Duodenal mucosa (tissue), 2 donors: ENCODE measurements at regions not wholly inside any gene's neighbourhood (a gene's known extent, or its start where the extent isn't known, plus 50 kb on each side); places are given as distances from the start of the nearest gene placed in this dataset.

Experiments
- H3K27ac ChIP-seq: one replicate; pipeline ENCODE4 v1.7.0; 2013; ENCODE audit warnings: low read depth, low read length
- H3K27me3 ChIP-seq, 2 donors: one replicate each; pipeline ENCODE4 v1.7.0; 2013; ENCODE audit warnings: low read length in 2 of 2, control low read depth in 1 of 2; ENCODE audit not compliant: insufficient read depth in 2 of 2, control insufficient read depth in 1 of 2
- H3K36me3 ChIP-seq, 2 donors: one replicate each; pipeline ENCODE4 v1.7.0; 2013; ENCODE audit warnings: low read length in 2 of 2, control low read depth in 1 of 2; ENCODE audit not compliant: insufficient read depth in 2 of 2, control insufficient read depth in 1 of 2
- H3K4me1 ChIP-seq, 2 donors: one replicate each; pipeline ENCODE4 v1.7.0; 2013; ENCODE audit warnings: low read length in 2 of 2, control low read depth in 1 of 2; ENCODE audit not compliant: insufficient read depth in 2 of 2, control insufficient read depth in 1 of 2
- H3K4me3 ChIP-seq, 2 donors: one replicate each; pipeline ENCODE4 v1.7.0; 2013; ENCODE audit warnings: low read length in 2 of 2, low read depth in 1 of 2
- H3K9ac ChIP-seq, 2 donors: one replicate each; pipeline ENCODE4 v1.7.0; 2013; ENCODE audit warnings: low read length in 2 of 2, low read depth in 1 of 2
- H3K9me3 ChIP-seq, 2 donors: one replicate each; pipeline ENCODE4 v1.7.0; 2013; ENCODE audit warnings: low read length in 2 of 2, control low read depth in 1 of 2; ENCODE audit not compliant: control insufficient read depth in 1 of 2

DNA sequence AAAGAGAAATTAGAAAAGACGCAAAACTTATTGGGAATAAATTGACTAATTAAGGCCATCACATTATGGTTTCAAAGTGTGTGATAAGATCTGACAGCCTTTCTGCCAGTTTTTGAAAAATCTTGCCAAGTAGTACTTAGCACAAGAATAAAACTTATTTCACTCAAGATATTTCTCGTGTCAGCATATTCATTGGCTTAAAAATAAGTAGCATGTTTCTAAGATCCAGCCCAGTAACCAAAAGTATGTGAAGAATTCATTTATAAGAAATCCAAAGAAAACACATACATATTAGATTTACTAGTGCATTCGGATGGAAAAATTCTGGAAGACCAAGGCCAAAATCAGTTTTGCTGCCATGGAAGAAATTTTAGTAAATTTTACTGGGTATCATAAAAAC is 1135.0 kb downstream of the GALC start:
- peaks cover 0 to 3% of the 10 kb centered on the region in 2 donors for H3K9me3 ChIP-seq
- H3K36me3 ChIP-seq = no peaks in the 10 kb centered on the region
- no peaks in the 10 kb centered on the region for H3K27me3 ChIP-seq
- no peaks in the 10 kb centered on the region for H3K4me1 ChIP-seq
- no peak overlapping the region for H3K9ac ChIP-seq
- H3K27ac ChIP-seq = no peak overlapping the region
- no peak overlapping the region for H3K4me3 ChIP-seq

DNA sequence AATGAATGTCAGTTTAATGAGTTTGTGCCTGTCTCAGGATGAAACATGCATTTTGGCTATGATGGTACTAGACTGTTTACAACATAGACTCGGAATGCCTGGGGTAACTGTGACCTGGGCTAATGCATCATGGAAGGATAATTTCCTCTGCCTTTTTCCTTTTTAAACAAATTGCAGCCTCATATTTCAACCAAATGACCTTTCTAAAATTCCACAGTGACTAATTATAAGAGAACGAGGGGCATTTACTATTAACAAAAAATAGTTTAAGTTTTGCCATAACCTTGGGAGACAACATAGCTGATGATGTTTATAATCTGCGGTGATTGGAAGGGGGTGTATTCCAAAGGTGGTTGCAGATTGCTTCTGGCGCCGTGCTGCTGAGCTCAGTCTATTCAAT is 1140.5 kb downstream of the GALC start:
- Histone ChIP-seq H3K4me3 (no peak overlapping the region), H3K9ac (no peak overlapping the region), H3K36me3 (no peaks in the 10 kb centered on the region), H3K9me3 (peaks cover 0 to 3% of the 10 kb centered on the region in 2 donors), H3K27me3 (no peaks in the 10 kb centered on the region), H3K4me1 (no peaks in the 10 kb centered on the region), H3K27ac (no peak overlapping the region)

DNA sequence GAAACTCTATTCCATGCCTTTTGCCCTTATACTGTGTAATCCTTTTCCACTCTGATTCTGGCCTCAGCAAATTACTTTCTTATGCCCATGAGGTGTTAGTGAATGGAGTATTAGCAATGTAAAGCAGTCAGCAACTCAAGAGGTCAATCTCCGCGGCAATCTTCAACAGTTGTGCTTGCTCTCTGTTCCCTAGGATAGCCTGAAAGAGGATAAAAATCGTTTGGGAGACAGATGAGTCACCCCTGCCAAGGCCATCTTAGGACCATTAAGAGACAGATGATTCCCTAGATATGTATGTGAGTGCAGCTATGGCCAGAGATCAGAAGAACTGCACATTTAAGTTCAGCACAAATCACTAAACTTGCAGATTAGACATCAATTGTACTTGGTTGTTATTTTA is 1145.8 kb downstream of the GALC start:
- Histone ChIP-seq H3K27me3 (no peaks in the 10 kb centered on the region), H3K4me1 (no peaks in the 10 kb centered on the region), H3K4me3 (no peak overlapping the region), H3K27ac (no peak overlapping the region), H3K9me3 (peaks cover 0 to under 1% of the 10 kb centered on the region in 2 donors), H3K9ac (no peak overlapping the region), H3K36me3 (no peaks in the 10 kb centered on the region)

DNA sequence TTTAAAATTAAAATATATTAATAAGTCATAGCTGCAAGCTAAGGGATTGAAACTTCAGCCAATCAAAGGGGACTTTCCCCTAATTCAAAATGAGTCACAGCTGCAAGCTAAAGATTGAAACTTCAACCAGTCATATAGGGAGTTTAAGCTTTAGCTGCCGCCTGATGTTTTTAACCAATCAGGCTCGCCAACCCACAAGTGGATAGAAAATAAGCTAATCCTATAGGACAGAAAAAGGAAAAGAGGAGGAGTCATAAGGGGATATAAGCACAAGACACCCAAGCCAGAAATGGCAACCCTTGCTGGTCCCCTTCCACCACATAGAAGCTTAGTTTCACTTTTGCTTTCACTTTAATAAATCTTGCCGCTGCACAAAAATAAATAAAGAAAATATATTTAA is 1154.6 kb downstream of the GALC start:
- no peak overlapping the region for H3K4me3 ChIP-seq

DNA sequence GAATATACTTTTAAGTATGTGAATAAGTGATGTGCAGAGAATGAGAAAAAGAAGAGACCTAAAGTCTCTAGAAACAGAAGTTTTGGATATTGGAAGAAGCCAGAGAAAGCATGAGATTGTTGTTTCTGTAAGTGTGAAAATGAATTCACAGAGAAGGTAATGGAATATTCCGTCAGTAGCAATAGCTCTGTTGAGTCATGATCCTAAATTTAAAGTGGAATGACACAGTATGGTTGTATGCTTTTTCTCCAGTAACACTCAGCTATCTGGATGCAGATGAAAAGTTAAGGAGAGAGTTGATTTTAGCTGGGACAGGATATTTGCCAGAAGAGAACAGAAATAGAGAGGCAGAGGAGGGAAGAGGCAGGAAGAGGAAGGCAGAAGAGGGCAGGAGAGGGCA is 1166.3 kb downstream of the GALC start:
- H3K9me3 ChIP-seq = peaks cover under 1 to 4% of the 10 kb centered on the region in 2 donors
- H3K4me3 ChIP-seq = no peak overlapping the region
- H3K9ac ChIP-seq = no peak overlapping the region
- no peaks in the 10 kb centered on the region for H3K27me3 ChIP-seq
- no peak overlapping the region for H3K27ac ChIP-seq
- H3K36me3 ChIP-seq = no peaks in the 10 kb centered on the region
- no peaks in the 10 kb centered on the region for H3K4me1 ChIP-seq

More for the DNA sequence above, 1154.6 kb downstream of the GALC start:
- H3K27me3 ChIP-seq = no peaks in the 10 kb centered on the region
- H3K4me1 ChIP-seq = no peaks in the 10 kb centered on the region
- H3K27ac ChIP-seq = no peak overlapping the region
- H3K9me3 ChIP-seq = peaks cover 7 to 8% of the 10 kb centered on the region in 2 donors
- H3K9ac ChIP-seq = no peak overlapping the region
- H3K36me3 ChIP-seq = no peaks in the 10 kb centered on the region

DNA sequence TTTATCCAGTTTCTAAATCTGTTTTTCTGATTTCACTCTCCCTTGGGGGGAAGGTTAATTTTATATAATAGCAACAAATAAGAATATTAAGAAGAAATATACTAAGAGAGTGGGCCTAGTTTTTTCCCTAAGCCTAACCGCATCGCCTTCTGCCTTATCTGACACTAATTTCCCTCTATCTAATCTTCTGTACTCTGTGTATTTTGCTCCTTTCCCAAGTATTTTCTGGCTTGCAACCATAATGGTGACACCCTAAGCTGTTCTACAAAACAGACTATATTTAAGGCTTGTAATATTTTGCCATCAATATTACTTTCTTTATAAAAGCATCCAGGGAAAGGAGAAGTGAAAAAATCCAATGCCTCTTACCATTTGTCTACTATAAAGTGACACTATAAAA is 1168.8 kb downstream of the GALC start:
- Histone ChIP-seq H3K4me3 (no peak overlapping the region), H3K36me3 (no peaks in the 10 kb centered on the region), H3K9ac (no peak overlapping the region), H3K9me3 (no peaks in the 10 kb centered on the region), H3K27me3 (no peaks in the 10 kb centered on the region), H3K4me1 (no peaks in the 10 kb centered on the region), H3K27ac (no peak overlapping the region)

DNA sequence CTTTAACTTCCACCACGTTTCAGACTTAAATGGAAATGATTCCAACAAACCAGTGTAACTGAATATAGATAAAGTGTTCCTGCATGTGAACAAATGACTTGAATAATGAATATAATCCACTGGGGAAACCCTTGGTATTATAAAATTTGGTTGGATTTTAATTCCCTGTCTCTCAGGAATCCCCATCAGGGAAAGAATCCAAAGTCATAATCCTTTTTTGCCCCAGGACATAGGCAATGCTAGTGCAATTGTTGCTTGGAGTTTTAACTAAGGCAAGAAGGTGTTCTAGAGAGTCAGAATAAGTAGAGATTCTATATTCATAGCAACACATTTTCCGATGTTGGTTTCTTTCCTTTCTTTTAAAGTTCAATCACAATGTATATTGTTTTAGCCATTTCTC is 1169.4 kb downstream of the GALC start:
- H3K4me1 ChIP-seq = no peaks in the 10 kb centered on the region
- no peaks in the 10 kb centered on the region for H3K36me3 ChIP-seq
- H3K27ac ChIP-seq = no peak overlapping the region
- H3K4me3 ChIP-seq = no peak overlapping the region
- H3K9me3 ChIP-seq = no peaks in the 10 kb centered on the region
- H3K27me3 ChIP-seq = no peaks in the 10 kb centered on the region
- H3K9ac ChIP-seq = no peak overlapping the region

DNA sequence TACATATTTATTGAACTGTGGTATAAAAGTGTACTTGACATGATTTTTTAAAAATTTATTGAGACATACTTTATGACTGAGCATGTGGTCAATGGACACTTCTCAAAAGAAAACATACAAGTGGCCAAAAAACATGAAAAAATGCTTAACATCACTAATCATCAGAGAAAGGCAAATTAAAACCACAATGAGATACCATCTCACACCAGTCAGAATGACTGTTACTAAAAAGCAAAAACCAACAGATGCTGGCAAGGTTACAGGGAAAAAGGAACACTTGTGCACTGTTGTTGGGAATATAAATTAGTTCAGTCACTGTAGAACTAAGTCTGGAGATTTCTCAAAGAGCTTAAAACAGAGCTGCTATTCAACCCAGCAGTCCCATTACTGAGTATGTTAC is 1177.6 kb downstream of the GALC start:
- Histone ChIP-seq H3K36me3 (no peaks in the 10 kb centered on the region), H3K4me3 (no peak overlapping the region), H3K9ac (no peak overlapping the region), H3K9me3 (peaks cover 4 to 11% of the 10 kb centered on the region in 2 donors), H3K4me1 (no peaks in the 10 kb centered on the region), H3K27ac (no peak overlapping the region), H3K27me3 (no peaks in the 10 kb centered on the region)

DNA sequence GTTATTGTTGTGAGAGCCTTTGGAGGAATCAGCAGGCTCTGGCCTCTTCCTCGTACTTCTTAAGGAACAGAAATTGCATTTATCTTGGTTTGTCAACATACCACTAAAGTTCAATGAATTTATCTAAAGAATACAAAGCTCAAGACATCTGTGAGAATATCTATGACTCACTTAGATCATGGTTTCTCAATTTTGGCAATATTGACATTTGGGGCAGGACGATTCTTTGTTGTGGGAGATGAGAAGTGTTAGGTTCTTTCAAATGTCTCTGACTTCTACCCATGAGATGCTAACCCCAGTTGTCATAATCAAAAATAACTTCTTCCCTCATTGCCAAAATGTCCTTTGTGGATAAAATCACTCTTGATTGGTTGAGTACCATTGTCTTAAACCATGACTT is 1190.3 kb downstream of the GALC start:
- no peak overlapping the region for H3K9ac ChIP-seq
- peaks cover 0 to 7% of the 10 kb centered on the region in 2 donors for H3K9me3 ChIP-seq
- no peak overlapping the region for H3K27ac ChIP-seq
- no peaks in the 10 kb centered on the region for H3K36me3 ChIP-seq
- H3K4me3 ChIP-seq = no peak overlapping the region
- no peaks in the 10 kb centered on the region for H3K4me1 ChIP-seq
- no peaks in the 10 kb centered on the region for H3K27me3 ChIP-seq

DNA sequence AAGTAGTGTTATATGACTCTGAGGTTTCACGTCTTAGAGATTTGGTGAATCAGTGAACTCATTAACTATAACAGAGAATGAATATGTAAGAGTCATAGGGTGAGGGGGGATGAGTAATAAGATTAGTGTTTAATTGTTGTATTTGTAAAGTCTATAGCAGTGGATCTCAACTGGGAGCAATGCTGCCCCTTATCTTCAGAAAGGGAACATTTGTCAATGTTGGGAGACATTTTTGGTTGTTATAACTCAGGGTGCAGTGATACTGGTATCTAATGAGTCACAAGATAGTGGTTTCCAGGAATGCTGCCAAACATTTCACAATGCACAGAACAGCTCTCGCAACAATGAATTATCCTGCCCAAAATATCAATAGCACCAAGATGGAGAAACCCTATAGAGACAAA is 1193.7 kb downstream of the GALC start:
- peaks cover 0 to 3% of the 10 kb centered on the region in 2 donors for H3K9me3 ChIP-seq
- no peak overlapping the region for H3K9ac ChIP-seq
- no peak overlapping the region for H3K4me3 ChIP-seq
- H3K36me3 ChIP-seq = no peaks in the 10 kb centered on the region
- H3K27ac ChIP-seq = no peak overlapping the region
- no peaks in the 10 kb centered on the region for H3K4me1 ChIP-seq
- H3K27me3 ChIP-seq = no peaks in the 10 kb centered on the region

DNA sequence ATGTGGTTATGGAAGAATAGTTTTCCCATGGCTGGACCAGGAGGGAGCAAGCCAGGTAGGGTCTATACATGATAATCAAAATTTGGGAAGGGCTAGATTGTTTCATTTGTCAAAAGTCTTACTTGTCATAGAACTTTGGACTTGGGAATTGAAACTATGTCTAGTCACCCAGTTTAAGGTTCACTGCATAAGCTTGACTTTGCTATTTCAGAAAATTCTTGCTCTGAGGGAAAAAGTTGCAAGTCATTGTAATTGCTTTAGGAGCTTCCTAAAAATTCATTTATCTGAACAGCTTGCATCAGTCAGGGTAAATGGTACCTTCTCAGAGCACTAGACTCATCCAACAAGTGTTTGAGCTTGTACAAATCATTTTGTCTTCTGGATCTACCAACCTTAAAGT is 1194.7 kb downstream of the GALC start:
- Histone ChIP-seq H3K27ac (no peak overlapping the region), H3K4me3 (no peak overlapping the region), H3K4me1 (no peaks in the 10 kb centered on the region), H3K27me3 (no peaks in the 10 kb centered on the region), H3K9ac (no peak overlapping the region), H3K9me3 (peaks cover 0 to 3% of the 10 kb centered on the region in 2 donors), H3K36me3 (no peaks in the 10 kb centered on the region)
